ENCODE measurements at regions not wholly inside any gene's neighbourhood (a gene's known extent, or its start where the extent isn't known, plus 50 kb on each side); places are given as distances from the start of the nearest gene placed in this dataset.

DNA sequence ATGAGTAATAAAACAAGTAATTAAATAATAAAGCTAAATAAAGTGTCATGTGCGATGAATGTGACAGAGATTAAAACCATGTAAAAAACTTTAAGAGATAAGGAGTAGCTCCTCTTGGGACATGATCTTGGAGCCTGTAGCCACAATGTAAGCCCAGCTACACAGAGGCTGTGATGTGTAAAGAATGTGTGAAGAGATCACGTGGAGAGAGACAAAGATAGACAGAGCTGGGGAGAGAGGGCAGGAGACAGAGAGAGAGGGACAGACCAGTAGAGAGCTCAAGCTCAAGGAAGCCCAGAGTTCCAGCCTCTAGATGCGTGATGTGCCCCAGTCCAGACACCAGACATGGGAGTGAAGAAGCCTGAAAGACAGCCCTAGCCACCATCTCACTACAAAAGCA is 644.1 kb downstream of the TNS3 start:
- H2BK5ac ChIP-seq (ENCODE audit: low read depth, low read length): no peak overlapping the region
- H2BK120ac ChIP-seq (replicated peaks; ENCODE audit: low read depth, low read length): no peak overlapping the region
- H3K4ac ChIP-seq (replicated peaks; ENCODE audit: insufficient read length, low read depth, low read length): no peak overlapping the region
- no peak for DNase-seq (ENCODE audit: low read depth in 1 of 2, low spot score in 2 of 2)
- ChIA-PET POLR2A (ENCODE audit: partially characterized antibody) (no interaction called here), CTCF (ENCODE audit: partially characterized antibody) (interaction anchor here (0.5 kb wide), 1 partner anchor 656 kb away, joined by 3 read pairs; no protein-coding TSS in a partner anchor)
- no peak overlapping the region for H3K14ac ChIP-seq (ENCODE audit: insufficient read length)
- no peak overlapping the region for H2BK15ac ChIP-seq (ENCODE audit: low read length)
- no peak overlapping the region for H3K56ac ChIP-seq (replicated peaks; ENCODE audit: insufficient read length, low read depth, low read length)
- no peaks in the 10 kb centered on the region for H3K4me1 ChIP-seq (replicated peaks in 1 of 4; ENCODE audit: control insufficient read depth in 3 of 4, insufficient read depth in 4 of 4, low read length in 3 of 4)
- no peaks in the 10 kb centered on the region for H3K36me3 ChIP-seq (ENCODE audit: control insufficient read depth in 2 of 4, insufficient read depth in 4 of 4, low read length in 3 of 4)
- H3K23me2 ChIP-seq (ENCODE audit: low read depth, low read length): no peaks in the 10 kb centered on the region
- no peak overlapping the region for H2BK20ac ChIP-seq (ENCODE audit: low read length)
- H3K27me3 ChIP-seq (replicated peaks in 1 of 4; ENCODE audit: control insufficient read depth in 3 of 4, extremely low read depth in 1 of 4, insufficient read depth in 3 of 4, low read length in 3 of 4): peaks cover 0 to 1% (median 0%) of the 10 kb centered on the region in 4 experiments; a peak in 1 of 7 replicates
- H2AFZ ChIP-seq (ENCODE audit: low read length): no peak overlapping the region
- H3K9me3 ChIP-seq (ENCODE audit: insufficient read depth in 2 of 2, low read depth in 1 of 2, low read length in 1 of 2): no peaks in the 10 kb centered on the region
- no peak overlapping the region for H3K9ac ChIP-seq (replicated peaks in 1 of 4; ENCODE audit: extremely low read depth in 1 of 4, low read depth in 3 of 4, low read length in 3 of 4)
- no peak overlapping the region for H2BK12ac ChIP-seq (ENCODE audit: low read depth, low read length)
- no peak overlapping the region for H3K4me2 ChIP-seq (ENCODE audit: insufficient read depth in 1 of 2, low read depth in 2 of 2, low read length in 2 of 2)
- H3K79me2 ChIP-seq (ENCODE audit: control insufficient read depth in 1 of 2, insufficient read depth in 2 of 2, low read length in 2 of 2): no peaks in the 10 kb centered on the region
- 87% methylated on average over 3 of the region's 3 CpGs; no CpG with 5 or more reads in 1 of the 2 experiments for WGBS, 2 experiments (ENCODE audit: extremely low coverage in 1 of 2, insufficient coverage in 1 of 2, insufficient read length in 1 of 2, insufficient replicate concordance in 2 of 2, low coverage in 1 of 2, low lambda C conversion rate in 2 of 2, missing lambda C conversion rate in 1 of 2)
- H4K8ac ChIP-seq (ENCODE audit: extremely low read depth, insufficient read depth, low read length): no peak overlapping the region
- no peak overlapping the region for H3K27ac ChIP-seq (ENCODE audit: low read depth, low read length)
- no peaks in the 10 kb centered on the region for H3K79me1 ChIP-seq (ENCODE audit: low read depth, low read length)
- H4K91ac ChIP-seq (replicated peaks; ENCODE audit: insufficient read length, low read length): no peak overlapping the region
- H3K23ac ChIP-seq (ENCODE audit: insufficient read length): no peak overlapping the region
- H2AK5ac ChIP-seq (ENCODE audit: low read depth, low read length): no peak overlapping the region
- H4K5ac ChIP-seq (ENCODE audit: insufficient read length, low read depth, low read length): no peak overlapping the region
- no peak for FAIRE-seq
- no peaks in the 10 kb centered on the region for H4K20me1 ChIP-seq (replicated peaks in 1 of 2; ENCODE audit: control insufficient read depth in 1 of 2, insufficient read depth in 2 of 2, low read length in 2 of 2)
- H3K4me3 ChIP-seq (ENCODE audit: extremely low read depth in 1 of 4, insufficient read depth in 2 of 4, low read depth in 3 of 4, low read length in 4 of 4): no peak overlapping the region
- no peak overlapping the region for H3K18ac ChIP-seq (ENCODE audit: extremely low read depth, low read length)
- no peak for TF ChIP-seq SIX5 (IDR thresholded peaks at IDR 0.05; ENCODE audit: low read depth, low read length)
- no peak for TF ChIP-seq YY1 (IDR thresholded peaks at IDR 0.05; ENCODE audit: low read depth, low read length)
- no peak for TF ChIP-seq KDM4A (IDR thresholded peaks at IDR 0.05; ENCODE audit: low read depth, low read length, severe bottlenecking)
- TF ChIP-seq SIRT6 (IDR thresholded peaks at IDR 0.05; ENCODE audit: low read length): no peak
- TF ChIP-seq KDM1A (IDR thresholded peaks at IDR 0.05; ENCODE audit: borderline replicate concordance, low read length): no peak
- no peak for TF ChIP-seq GABPA (IDR thresholded peaks at IDR 0.05; ENCODE audit: borderline replicate concordance, insufficient read depth, low read length)
- TF ChIP-seq JUN (IDR thresholded peaks at IDR 0.05; ENCODE audit: low read depth, low read length): no peak
- TF ChIP-seq RBBP5 (IDR thresholded peaks at IDR 0.05; ENCODE audit: borderline replicate concordance, low read depth, low read length): no peak
- TF ChIP-seq PHF8 (conservative IDR thresholded peaks at IDR 0.05; ENCODE audit: low read depth, low read length): no peak
- TF ChIP-seq, protein P1, sequence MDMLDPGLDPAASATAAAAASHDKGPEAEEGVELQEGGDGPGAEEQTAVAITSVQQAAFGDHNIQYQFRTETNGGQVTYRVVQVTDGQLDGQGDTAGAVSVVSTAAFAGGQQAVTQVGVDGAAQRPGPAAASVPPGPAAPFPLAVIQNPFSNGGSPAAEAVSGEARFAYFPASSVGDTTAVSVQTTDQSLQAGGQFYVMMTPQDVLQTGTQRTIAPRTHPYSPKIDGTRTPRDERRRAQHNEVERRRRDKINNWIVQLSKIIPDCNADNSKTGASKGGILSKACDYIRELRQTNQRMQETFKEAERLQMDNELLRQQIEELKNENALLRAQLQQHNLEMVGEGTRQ (IDR thresholded peaks at IDR 0.05; ENCODE audit: low read length): no peak
- TF ChIP-seq HDAC6 (IDR thresholded peaks at IDR 0.05; ENCODE audit: low read depth, low read length): no peak
- no peak for TF ChIP-seq NRF1 (IDR thresholded peaks at IDR 0.05; ENCODE audit: low read depth, low read length)
- TF ChIP-seq JUND (IDR thresholded peaks at IDR 0.05; ENCODE audit: low read length): no peak
- no peak for TF ChIP-seq BRCA1 (IDR thresholded peaks at IDR 0.05; ENCODE audit: low read depth, low read length)
- no peak for TF ChIP-seq TAF1 (IDR thresholded peaks at IDR 0.05; ENCODE audit: low read depth, low read length)

Data from H1 (cell line).